NB4 (cell line): ENCODE measurements at regions not wholly inside any gene's neighbourhood (a gene's known extent, or its start where the extent isn't known, plus 50 kb on each side); places are given as distances from the start of the nearest gene placed in this dataset.

Experiments used
- DNase-seq: peaks from one replicate; pipeline ENCODE4 v3.0.0; 2010; ENCODE audit warnings: low read depth
- H3K4me3 ChIP-seq: one replicate; pipeline ENCODE4 v1.5.1; 2011; ENCODE audit warnings: mild to moderate bottlenecking, low read depth, low read length, moderate library complexity
- MYC ChIP-seq: IDR thresholded peaks from 2 replicates; pipeline ENCODE4 v1.6.1; 2011; ENCODE audit warnings: low read depth, low read length
- POLR2A ChIP-seq: IDR thresholded peaks from 2 replicates; pipeline ENCODE4 v1.6.1; 2011; ENCODE audit warnings: mild to moderate bottlenecking; ENCODE audit not compliant: insufficient read length; ENCODE audit errors: extremely low read depth
- TF ChIP-seq, protein P1 (sequence below): IDR thresholded peaks from 2 replicates; pipeline ENCODE4 v1.6.1; 2011; ENCODE audit warnings: low read depth, low read length
- TF ChIP-seq, protein P2 (sequence below): IDR thresholded peaks from one replicate; pipeline ENCODE4 v1.5.1; 2012; ENCODE audit warnings: low read depth, low read length

DNA sequence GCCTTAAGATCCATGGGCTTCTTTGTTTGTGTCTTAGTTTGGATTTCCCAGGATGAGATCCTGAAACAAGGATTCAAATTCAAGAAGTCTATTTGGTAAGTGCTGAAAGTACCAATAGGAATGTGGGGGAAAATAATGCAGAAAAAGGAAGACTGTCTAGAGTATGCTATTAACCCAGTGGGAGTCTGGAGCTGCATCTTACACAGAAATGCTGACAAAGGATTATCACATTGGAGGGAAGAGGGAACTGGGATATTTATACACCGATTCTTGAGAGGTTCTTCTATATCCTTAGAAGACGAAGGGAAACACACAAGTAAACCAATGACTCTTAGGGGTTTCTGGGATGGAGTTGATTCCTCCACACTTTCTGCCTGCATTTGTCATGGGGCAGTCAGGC, 294.8 kb upstream of the FIGN start:
- TF ChIP-seq, protein P1, sequence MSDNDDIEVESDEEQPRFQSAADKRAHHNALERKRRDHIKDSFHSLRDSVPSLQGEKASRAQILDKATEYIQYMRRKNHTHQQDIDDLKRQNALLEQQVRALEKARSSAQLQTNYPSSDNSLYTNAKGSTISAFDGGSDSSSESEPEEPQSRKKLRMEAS, result no peak
- TF ChIP-seq, protein P2, sequence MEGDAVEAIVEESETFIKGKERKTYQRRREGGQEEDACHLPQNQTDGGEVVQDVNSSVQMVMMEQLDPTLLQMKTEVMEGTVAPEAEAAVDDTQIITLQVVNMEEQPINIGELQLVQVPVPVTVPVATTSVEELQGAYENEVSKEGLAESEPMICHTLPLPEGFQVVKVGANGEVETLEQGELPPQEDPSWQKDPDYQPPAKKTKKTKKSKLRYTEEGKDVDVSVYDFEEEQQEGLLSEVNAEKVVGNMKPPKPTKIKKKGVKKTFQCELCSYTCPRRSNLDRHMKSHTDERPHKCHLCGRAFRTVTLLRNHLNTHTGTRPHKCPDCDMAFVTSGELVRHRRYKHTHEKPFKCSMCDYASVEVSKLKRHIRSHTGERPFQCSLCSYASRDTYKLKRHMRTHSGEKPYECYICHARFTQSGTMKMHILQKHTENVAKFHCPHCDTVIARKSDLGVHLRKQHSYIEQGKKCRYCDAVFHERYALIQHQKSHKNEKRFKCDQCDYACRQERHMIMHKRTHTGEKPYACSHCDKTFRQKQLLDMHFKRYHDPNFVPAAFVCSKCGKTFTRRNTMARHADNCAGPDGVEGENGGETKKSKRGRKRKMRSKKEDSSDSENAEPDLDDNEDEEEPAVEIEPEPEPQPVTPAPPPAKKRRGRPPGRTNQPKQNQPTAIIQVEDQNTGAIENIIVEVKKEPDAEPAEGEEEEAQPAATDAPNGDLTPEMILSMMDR, result no peak
- TF ChIP-seq POLR2A (no peak), MYC (no peak)
- no peak for DNase-seq
- H3K4me3 ChIP-seq, result no peak overlapping the region

DNA sequence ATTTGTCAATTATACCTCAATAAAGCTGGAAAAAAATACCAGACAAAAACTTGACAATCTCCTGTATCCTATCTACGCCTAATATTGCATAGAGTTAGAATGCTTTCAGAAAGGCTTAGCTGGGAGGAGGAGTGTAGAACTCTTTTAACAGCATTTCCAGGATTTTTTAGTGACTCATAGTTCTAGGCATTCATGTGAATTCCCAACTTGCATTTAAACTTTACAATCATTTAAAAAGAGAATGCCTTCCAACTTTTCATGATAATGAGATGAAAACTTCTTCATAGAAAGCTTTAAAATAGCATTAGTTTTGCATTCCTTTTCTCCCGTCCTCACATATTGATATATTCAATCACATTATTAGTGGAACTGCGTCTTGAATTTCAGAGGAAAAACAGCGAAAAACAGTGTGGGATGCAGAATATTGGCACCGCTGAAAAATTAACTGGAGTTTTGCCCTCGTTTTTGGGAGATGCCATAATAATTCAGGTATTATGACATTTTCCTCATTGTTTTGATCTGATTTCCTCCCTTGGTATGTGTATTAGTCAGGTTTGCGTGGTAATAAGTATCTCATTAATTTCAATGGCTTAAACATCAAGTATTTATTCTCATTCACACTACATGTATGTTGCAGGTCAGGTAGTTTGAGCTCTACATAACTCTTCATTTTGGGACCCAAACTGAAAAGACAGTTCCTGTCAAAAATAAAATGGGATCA, 293.2 kb upstream of the FIGN start:
- no peak overlapping the region for H3K4me3 ChIP-seq
- DNase-seq, result no peak
- no peak for TF ChIP-seq MYC
- TF ChIP-seq, protein P2, result no peak
- TF ChIP-seq, protein P1, result no peak
- no peak for TF ChIP-seq POLR2A

DNA sequence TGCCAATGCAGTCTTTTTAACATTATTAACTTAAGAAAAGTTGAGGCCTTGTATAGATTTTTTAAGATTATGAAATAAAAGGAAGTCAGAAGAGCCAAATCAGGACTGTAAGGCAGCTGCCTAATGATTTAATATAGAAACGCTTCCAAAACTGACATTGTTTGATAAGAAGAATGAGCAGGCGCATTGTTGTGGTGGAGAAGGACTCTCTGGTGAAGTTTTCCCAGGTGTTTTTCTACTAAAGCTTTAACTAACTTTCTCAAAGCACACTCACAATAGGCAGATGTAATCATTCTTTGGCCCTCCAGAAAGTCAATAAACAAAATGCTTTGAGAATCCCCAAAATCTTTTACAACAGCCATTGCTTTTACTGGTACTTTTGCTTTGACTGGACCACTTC, 288.6 kb upstream of the FIGN start:
- DNase-seq, result no peak
- TF ChIP-seq, protein P2, result no peak
- no peak for TF ChIP-seq MYC
- TF ChIP-seq, protein P1, result no peak
- no peak for TF ChIP-seq POLR2A
- no peak overlapping the region for H3K4me3 ChIP-seq

DNA sequence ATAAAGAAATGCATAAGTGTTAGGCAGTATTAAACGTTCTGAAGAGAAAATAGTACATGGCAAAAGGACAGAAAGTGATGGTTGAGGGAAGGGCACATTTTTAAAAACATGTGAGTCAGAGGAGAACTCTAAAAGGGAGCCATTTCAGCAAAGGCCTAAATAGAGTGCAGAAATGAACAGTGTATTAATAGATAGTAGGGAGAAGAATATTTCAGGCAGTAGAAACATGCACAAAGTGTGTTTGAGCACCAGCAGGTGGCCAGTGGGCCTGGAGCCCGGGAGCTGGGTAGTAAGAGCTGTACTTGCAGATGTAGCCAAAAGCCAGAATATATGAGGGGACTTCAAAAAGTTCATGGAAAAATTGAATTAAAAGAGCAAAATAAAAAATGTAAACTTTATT, 288.1 kb upstream of the FIGN start:
- TF ChIP-seq POLR2A (no peak), MYC (no peak)
- TF ChIP-seq, protein P2, result no peak
- TF ChIP-seq, protein P1, result no peak
- DNase-seq, result no peak
- H3K4me3 ChIP-seq, result no peak overlapping the region

DNA sequence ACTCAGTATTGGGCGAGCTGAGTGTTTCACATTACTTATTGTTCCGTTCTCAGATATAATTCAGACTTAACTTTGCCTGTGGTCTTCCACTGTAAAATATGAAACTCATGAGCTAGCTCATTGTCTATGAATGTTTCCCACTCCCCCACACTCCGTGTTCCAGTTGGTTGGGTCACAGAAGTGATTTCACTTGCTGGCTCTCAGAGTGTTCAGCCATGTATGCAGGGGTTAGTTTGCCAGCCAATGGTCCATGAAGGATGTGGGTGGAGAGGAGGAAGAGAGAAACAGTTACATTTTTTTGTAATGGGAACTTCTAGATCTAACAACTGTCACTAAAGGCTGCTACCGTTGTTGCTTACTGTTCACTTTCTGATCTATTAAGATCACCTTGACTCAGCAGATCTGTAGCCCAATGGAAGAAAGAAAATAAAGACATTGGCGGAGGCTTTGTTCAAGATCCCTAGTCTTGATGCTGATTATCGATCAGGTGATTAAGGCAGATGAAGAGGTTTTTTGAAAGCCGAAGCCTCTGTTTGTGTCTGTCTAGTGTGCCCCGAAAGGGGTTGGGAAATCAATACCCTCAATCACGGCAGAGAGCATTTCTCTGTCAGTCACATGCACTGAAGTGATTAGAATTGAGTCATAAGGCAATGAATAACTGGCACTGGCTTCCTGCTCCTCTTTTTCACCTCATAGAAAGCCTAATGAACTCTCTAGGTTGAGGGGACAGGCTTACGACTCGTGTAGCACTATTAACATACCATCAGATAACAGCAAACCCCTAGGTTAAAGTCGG, 279.7 kb upstream of the FIGN start:
- TF ChIP-seq, protein P1, result no peak
- TF ChIP-seq, protein P2, result no peak
- no peak for TF ChIP-seq POLR2A
- TF ChIP-seq MYC, result no peak
- H3K4me3 ChIP-seq, result no peak overlapping the region
- no peak for DNase-seq
